NOMO-1 treated with dmso at 0.1 percent for 144 hours (cell line): ENCODE measurements at regions not wholly inside any gene's neighbourhood (a gene's known extent, or its start where the extent isn't known, plus 50 kb on each side); places are given as distances from the start of the nearest gene placed in this dataset.
"Not testable (repeated sequence)": the region's sequence is repeated elsewhere in the genome, so short reads cannot be mapped to it uniquely, and the experiment has no call there.

Source experiments
- DNase-seq: peaks from one replicate; lab custom pipeline; 2025; ENCODE audit not compliant: unreplicated experiment; lab: John Stamatoyannopoulos, UW

GRCh38 chr5:118397236-118397635 is 591.1 kb downstream of the DTWD2 start:
- DNase-seq = no peak

- DNase-seq = no peak
Measured at GRCh38 chr5:118392491-118392890, 595.9 kb downstream of the DTWD2 start.

- not testable (repeated sequence) for DNase-seq
Measured at GRCh38 chr5:118382931-118383330, 605.4 kb downstream of the DTWD2 start.

GRCh38 chr5:118379470-118379869 is 608.9 kb downstream of the DTWD2 start:
- no peak for DNase-seq

- DNase-seq = no peak
Measured at GRCh38 chr5:118378959-118379358, 609.4 kb downstream of the DTWD2 start.

GRCh38 chr5:118377420-118377819 is 610.9 kb downstream of the DTWD2 start:
- DNase-seq = no peak

DNA sequence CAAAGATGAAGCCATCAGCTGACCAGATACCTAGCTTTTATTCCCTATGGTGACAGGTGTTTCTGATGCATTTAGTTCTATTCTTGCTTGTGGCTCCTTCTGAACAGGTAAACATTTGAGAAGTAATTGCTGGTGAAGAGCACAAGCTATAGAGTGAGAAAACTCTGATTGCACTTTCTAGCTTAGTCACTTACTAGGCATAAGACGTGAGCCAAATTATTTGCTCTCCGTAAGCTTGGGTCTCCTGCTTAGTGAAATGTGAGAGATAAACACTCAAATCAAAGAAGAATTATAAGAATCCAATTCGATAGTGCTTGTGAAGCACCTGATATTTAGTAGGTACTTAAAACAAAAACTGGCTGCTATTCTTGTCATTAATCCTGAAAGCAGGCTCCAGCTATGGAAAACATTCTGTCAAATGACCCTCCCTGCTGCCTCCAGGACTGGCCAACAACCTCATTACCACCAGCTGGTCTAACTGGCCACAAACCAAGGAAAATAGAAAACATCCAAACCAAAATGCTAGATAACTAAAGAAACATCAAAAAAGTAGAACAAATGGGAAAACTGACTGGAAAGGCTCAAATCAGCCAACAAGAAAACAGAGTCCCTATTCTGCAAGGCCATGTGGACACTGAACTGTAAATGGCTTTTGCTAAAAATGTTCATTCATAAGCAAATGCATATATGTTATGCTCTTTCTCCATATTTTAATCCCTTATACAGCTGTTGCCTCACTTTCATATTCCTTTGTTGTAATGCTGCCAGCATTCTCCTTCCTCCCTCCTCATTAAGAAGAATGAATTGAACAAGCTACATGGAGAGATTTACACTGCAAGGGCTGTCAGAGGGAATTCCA is 616.1 kb downstream of the DTWD2 start:
- no peak for DNase-seq

DNA sequence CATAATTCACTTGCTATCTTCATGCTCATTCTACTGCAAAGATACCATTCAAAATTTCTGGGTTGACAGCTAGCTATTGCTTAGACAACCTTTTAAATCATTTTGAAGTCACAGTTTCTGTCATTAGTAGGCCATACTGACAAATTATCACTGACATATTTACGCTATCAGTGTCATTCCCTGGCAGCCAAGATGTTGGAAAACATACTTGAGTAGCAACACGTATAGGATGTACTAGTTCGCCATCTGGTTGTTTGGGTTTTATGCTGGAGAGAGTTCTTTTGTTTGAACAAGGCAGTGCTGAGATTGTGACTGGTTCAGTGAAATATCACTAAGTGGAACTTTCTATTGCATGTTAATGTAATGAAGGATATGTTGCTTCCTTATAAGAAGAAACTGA is 621.9 kb downstream of the DTWD2 start:
- no peak for DNase-seq

GRCh38 chr5:118365718-118366117 is 622.6 kb downstream of the DTWD2 start:
- DNase-seq = no peak

DNA sequence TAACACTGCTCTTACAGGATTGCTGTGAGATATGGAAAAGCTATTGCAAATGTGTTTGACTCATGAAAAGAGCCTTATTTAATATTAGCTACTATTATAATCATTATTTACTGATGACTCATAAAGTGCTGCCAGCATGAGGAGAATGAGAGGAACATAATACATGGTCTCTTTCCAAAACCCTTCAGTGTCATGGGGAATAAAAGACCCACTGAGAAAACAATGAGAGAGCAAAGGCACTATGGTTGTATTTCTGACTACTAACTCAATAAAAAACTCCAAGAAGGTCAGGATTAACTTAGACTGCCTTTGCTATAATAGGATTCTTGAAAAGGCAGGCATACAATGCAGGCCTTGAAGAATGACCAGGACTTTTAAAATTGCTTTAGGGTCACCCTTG is 633.5 kb downstream of the DTWD2 start:
- DNase-seq = no peak

DNA sequence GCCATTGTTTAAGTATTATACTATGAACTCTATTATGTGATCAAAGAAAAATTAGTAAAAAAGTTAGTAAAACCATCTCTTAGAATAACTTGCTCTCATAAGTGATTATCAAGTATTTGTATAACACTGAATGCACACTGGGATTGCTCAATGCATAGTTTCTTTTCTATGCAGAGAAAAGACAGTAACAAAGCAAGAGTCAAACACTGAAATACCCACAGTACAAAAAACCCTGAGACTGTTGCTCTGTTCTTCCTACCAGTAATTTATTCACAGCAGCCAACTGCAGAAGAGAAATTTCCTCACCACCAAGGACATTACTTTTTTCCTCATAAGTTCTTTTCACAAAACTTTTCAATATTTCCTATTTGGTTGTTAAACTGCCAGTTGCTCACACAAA is 634.4 kb downstream of the DTWD2 start:
- no peak for DNase-seq

- DNase-seq = no peak
Measured at GRCh38 chr5:118336468-118336867, 651.9 kb downstream of the DTWD2 start.

DNA sequence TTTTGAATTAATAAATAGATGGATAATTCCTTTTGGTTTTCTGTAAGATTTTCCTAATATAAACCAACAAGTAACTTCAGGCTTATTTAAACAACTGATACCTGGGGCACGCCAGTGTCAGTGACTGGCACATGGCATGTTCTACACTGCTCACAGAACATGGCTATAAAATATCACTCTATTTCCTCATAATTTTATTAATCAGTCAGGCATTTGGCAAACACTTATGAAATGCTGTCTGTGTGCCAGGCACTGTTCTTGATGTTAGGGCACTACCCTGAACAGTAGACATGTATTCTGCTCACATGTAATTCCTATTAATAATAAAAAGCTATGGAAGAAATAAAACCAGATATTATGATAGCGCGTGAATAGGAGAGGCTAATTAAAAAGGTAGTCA is 661.0 kb downstream of the DTWD2 start:
- DNase-seq = no peak

GRCh38 chr5:118326481-118327045 is 661.8 kb downstream of the DTWD2 start:
- DNase-seq = no peak

- no peak for DNase-seq
Measured at GRCh38 chr5:118325931-118326330, 662.4 kb downstream of the DTWD2 start.

- DNase-seq = not testable (repeated sequence)
Measured at GRCh38 chr5:118323723-118324122, 664.6 kb downstream of the DTWD2 start.

GRCh38 chr5:118321081-118321480 is 667.3 kb downstream of the DTWD2 start:
- no peak for DNase-seq

- DNase-seq = no peak
Measured at GRCh38 chr5:118320121-118320520, 668.2 kb downstream of the DTWD2 start.

DNA sequence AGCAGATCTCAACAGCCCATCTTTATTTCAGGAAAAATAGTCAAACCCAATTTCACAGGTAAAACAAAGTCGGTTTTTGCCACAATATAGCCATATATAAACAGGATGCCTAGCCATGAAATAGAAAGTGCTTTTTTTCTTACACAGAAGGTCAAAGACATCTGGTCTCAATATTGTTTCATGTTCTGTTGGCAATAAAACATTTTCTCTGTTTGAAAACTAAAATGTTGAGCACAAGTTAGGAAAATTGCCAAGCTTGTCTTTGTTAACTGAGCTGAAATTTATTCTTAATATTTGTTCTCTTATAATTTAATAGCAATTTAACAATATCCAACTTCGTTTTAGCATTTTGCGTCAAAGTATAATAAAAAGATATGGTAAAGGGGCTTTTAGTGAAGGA is 673.4 kb downstream of the DTWD2 start:
- DNase-seq = no peak

- no peak for DNase-seq
Measured at GRCh38 chr5:118311103-118311819, 677.1 kb downstream of the DTWD2 start.

GRCh38 chr5:118310401-118310800 is 677.9 kb downstream of the DTWD2 start:
- DNase-seq = no peak

DNA sequence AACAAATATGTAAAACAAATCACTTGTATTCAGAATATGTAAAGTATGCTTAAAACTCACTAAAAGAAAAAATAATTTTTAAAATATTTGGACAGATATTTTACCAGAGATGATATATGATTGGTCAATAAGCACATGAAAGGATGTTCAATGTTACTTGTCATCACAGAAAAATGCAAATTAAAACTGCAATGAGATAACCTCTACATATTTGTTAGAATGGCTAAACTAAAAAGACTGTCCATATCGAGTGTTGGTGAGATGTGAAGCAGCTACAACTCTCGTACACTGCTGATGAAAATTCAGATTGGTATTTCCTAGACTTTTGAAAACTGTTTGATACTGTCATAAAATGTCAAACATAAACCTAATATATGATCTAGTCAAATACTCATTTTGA is 685.1 kb downstream of the DTWD2 start:
- no peak for DNase-seq
